Fibroblast of pulmonary artery (primary cell): ENCODE measurements at regions not wholly inside any gene's neighbourhood (a gene's known extent, or its start where the extent isn't known, plus 50 kb on each side); places are given as distances from the start of the nearest gene placed in this dataset.

ENCODE experiments used
- DNase-seq: peaks from one replicate; pipeline ENCODE4 v3.0.0-alpha.2; 2010; ENCODE audit warnings: low read depth
- H3K4me3 ChIP-seq: replicated peaks from 2 replicates; pipeline ENCODE4 v1.5.1; 2011; ENCODE audit warnings: low read depth, mild to moderate bottlenecking, control low read depth, low read length, moderate library complexity
- TF ChIP-seq, protein P1 (sequence below): IDR thresholded peaks from 2 replicates; pipeline ENCODE4 v1.5.1; 2011; ENCODE audit warnings: mild to moderate bottlenecking, control low read depth, low read length, inconsistent platforms; ENCODE audit errors: missing control alignments

DNA sequence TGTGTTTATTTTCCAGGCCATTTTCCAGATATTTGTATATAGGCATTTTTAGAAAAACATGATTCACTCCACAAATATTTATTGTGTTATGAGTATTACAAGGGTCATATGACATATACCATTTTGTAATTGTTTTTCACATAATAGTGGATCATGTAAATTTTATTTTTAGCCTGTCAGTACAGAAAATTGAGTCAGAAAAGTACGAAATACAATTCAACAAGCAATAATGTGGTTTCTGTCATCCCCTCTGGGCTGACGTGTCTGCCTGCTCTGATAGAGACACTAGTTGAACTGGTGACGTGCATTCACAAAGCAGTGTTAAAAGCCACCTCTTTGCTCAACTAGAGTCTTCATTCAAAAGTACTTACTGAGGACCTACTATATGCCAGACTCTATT, 97.9 kb upstream of the STEAP1B start:
- TF ChIP-seq, protein P1, sequence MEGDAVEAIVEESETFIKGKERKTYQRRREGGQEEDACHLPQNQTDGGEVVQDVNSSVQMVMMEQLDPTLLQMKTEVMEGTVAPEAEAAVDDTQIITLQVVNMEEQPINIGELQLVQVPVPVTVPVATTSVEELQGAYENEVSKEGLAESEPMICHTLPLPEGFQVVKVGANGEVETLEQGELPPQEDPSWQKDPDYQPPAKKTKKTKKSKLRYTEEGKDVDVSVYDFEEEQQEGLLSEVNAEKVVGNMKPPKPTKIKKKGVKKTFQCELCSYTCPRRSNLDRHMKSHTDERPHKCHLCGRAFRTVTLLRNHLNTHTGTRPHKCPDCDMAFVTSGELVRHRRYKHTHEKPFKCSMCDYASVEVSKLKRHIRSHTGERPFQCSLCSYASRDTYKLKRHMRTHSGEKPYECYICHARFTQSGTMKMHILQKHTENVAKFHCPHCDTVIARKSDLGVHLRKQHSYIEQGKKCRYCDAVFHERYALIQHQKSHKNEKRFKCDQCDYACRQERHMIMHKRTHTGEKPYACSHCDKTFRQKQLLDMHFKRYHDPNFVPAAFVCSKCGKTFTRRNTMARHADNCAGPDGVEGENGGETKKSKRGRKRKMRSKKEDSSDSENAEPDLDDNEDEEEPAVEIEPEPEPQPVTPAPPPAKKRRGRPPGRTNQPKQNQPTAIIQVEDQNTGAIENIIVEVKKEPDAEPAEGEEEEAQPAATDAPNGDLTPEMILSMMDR, result no peak
- no peak overlapping the region for H3K4me3 ChIP-seq
- peak; percentile 94 for DNase-seq

DNA sequence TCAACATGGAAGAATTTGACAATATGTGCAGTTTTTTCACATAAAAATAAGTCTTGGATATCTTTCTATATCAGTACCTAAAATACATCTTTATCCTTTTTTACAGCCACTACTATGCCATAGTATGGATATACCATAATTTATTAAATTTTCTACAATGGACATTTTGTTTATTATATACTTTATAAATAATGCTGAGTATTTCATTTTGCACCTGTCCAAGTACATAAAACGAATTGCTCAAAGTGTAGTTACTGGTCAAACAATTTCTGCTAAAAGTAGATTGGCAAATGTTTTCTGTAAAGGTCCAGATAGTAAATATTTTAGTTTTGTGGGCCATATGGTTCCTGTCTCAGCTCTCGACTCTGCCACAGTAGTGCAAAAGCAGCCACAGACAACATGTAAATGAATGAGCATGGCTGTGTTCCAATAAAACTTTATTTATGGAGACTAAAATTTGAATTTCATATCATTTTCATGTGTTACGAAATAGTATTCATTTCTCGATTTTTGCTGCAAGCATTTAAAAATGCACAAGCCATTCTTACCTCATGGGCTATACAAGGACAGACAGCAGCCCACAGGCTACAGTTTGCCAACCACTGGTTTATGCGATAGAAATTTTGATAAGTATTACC, 96.9 kb upstream of the STEAP1B start:
- TF ChIP-seq, protein P1, result no peak
- DNase-seq, result peak; percentile 28

DNA sequence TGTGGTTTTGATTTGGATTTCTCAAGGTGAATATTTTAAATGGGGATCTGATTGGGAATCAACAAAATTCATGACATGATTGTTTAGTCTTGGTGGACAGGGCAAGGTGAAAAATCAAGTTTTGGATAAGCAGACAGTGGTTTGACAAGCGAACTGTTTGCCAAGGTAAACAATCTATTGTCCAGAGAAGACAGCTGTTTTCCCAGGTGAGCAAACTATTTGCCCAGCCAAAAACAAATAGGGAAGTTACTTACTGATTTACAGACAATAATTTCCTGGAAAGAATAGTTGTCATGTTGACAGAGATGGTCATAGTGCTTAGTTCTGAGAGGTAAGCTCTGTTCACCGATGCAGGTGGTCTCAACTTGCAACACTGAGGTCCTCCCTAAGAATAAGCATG, 94.0 kb upstream of the STEAP1B start:
- no peak overlapping the region for H3K4me3 ChIP-seq
- TF ChIP-seq, protein P1, result no peak
- DNase-seq, result no peak

More for the DNA sequence above, 96.9 kb upstream of the STEAP1B start:
- no peak overlapping the region for H3K4me3 ChIP-seq

DNA sequence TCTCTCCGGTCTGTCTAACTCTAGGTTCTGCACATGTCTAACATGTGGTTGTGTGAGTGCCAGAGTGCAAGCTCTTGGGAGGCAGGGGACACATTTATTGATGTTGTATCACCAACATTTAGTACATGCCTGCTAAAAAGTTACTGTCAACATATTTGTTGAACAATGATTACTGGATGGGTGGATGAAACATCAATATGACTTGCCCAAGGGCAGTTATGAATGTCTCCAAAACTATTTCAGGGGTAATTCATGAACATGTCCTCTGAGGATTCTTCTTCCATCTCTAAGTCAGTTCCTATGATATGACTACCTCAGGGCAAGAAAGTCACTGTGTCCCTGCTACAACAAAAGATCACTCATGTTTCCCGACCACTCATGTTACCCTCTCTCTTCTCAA, 91.3 kb upstream of the STEAP1B start:
- TF ChIP-seq, protein P1, result no peak
- no peak for DNase-seq
- no peak overlapping the region for H3K4me3 ChIP-seq

DNA sequence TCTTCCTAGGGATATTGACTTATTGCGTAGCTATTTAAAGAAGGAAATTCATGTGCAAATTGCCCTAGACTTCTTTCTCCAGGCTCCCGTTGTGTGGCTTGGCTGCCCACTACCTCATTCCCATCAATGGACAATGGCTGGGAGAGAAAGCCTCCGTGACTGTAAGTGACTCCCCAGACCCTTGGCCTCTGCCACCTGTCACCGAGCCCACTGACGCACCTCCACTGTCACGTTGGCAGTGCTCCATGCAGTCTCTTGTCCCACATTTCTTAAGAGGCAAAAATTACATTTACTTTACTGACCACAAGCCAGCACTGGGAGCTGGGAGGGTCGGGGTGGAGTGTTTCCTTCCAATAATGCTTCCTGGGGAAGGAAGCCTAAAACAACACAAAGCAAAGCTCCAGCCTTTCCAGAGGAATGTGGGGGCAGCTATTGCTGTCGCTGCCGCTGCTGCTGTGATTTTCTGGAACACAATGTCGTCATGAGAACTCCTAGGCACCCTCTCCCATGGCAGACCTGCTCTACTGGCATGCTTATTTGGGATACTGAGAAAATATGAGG, 89.7 kb upstream of the STEAP1B start:
- peak overlapping the region; percentile 3 for H3K4me3 ChIP-seq

DNA sequence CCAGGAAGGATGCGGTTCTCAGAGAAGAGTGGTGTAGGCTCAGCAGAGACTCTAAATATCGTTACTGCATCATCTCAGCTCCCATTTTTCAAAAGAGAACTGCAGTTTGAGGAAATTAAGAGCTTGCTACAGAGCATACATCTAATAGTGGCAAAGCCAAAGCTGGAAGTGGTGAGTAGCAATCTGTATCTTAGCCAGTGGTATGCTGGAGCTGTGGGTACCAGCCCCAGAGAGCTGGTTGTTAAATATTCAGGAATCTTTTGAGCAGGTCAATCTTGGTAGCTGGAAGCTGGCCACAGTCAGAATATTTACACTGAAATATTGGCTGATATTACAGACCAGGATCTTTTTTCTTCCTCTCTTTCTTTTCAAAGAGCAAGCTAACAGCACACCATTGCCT, 88.4 kb upstream of the STEAP1B start:
- TF ChIP-seq, protein P1, result no peak
- no peak overlapping the region for H3K4me3 ChIP-seq
- DNase-seq, result peak; percentile 41

More for the DNA sequence above, 89.7 kb upstream of the STEAP1B start:
- DNase-seq, result peak; percentile 97
- TF ChIP-seq, protein P1, result no peak

DNA sequence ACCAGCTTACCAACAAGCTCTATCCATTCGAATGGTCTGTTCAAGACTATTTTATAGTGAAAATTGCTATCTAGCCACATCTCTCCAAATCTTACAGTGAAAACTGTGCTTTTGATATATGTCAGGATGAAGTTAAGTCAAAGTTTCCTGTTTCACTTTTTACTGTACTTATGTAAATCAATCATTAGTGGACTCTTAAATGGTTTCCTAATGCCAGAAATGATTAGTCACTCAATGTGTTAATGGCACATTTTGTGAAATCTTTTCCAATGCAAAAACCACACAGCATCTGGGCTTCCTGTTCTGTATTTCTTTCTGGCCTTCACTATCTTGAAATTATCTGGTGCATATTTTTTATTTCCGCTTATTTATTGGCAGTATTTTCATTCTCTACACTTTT, 87.3 kb upstream of the STEAP1B start:
- H3K4me3 ChIP-seq, result no peak overlapping the region
- peak; percentile 64 for DNase-seq
- TF ChIP-seq, protein P1, result no peak
